Thoracic aorta (tissue), 2 donors: ENCODE measurements at regions not wholly inside any gene's neighbourhood (a gene's known extent, or its start where the extent isn't known, plus 50 kb on each side); places are given as distances from the start of the nearest gene placed in this dataset.

Experiments
- ATAC-seq: fragments of 150-250 bp; one replicate; pipeline ENCODE4 v1.8.0; 2017; ENCODE audit warnings: low read depth; ENCODE audit not compliant: insufficient number of reproducible peaks, low FRiP score
- DNase-seq: peaks from one replicate; pipeline ENCODE4 v3.0.0-alpha.2; 2020; ENCODE audit warnings: low spot score
- H3K27ac ChIP-seq, 2 donors: fragments of 200-600 bp; sonication (generic); 1 replicate in 1 of 2; 2 replicates in 1 of 2; pipeline ENCODE4 v1.5.1; 2016; ENCODE audit warnings: mild to moderate bottlenecking in 2 of 2, moderate library complexity in 2 of 2
- H3K27me3 ChIP-seq: fragments of 200-600 bp; sonication (generic); replicated peaks from 2 replicates; pipeline ENCODE4 v1.6.0; 2016; ENCODE audit warnings: mild to moderate bottlenecking; ENCODE audit not compliant: insufficient read depth
- H3K36me3 ChIP-seq: fragments of 200-600 bp; sonication (generic); one replicate; pipeline ENCODE4 v1.5.1; 2016
- H3K4me1 ChIP-seq, 2 donors: fragments of 200-600 bp; sonication (generic); 1 replicate in 1 of 2; 2 replicates in 1 of 2; pipeline versions ENCODE4 v1.5.1 to v1.6.0; 2016; ENCODE audit warnings: low read depth in 2 of 2, mild to moderate bottlenecking in 1 of 2; ENCODE audit not compliant: control insufficient read depth in 1 of 2
- H3K4me3 ChIP-seq: fragments of 200-600 bp; sonication (generic); 2 replicates; pipeline ENCODE4 v1.5.1; 2016; ENCODE audit warnings: mild to moderate bottlenecking
- H3K9me3 ChIP-seq: fragments of 200-600 bp; sonication (generic); 2 replicates; pipeline ENCODE4 v1.5.1; 2016
- CTCF ChIP-seq: fragments of 200-600 bp; sonication (generic); IDR thresholded peaks from one replicate; pipeline ENCODE4 v1.5.1; 2019; ENCODE audit warnings: antibody characterized with exemption

- Histone ChIP-seq H3K4me3 (no peak overlapping the region), H3K9me3 (no peaks in the 10 kb centered on the region), H3K36me3 (no peaks in the 10 kb centered on the region), H3K27ac (no peak overlapping the region), H3K27me3 (no peaks in the 10 kb centered on the region), H3K4me1 (peaks cover 0 to 17% of the 10 kb centered on the region in 2 donors)
- no peak for TF ChIP-seq CTCF
- no peak for ATAC-seq
- no peak for DNase-seq
Observed at GRCh38 chr7:42694894-42695507, 216.9 kb downstream of the C7orf25 start.

DNA sequence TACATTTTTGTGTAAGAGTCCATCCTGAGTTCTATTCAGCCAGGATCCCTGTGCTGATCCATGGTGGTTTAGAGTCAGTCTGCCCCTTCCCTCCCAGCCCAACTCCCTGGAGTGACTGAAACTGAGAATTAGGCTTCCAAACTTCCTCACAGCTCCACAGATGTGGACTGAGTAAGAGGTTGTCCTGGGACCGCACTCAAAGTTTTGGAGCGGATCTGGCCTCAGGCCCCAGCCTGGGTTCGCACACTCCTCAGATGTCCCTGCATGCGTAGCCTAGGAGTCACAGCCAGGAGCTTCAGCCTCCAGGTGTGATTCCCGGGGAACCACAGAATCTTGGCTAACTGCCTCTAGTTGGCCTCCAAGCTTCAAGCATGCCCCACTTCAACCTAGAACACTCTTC lies 218.1 kb downstream of the C7orf25 start:
- ATAC-seq, result no peak
- TF ChIP-seq CTCF, result no peak
- no peak overlapping the region for H3K27ac ChIP-seq

GRCh38 chr7:42692621-42693020 lies 219.2 kb downstream of the C7orf25 start:
- Histone ChIP-seq H3K36me3 (no peaks in the 10 kb centered on the region), H3K4me3 (no peak overlapping the region), H3K27me3 (no peaks in the 10 kb centered on the region), H3K27ac (no peak overlapping the region), H3K4me1 (peaks cover 0 to 11% of the 10 kb centered on the region in 2 donors), H3K9me3 (no peaks in the 10 kb centered on the region)
- DNase-seq (no peak), ATAC-seq (no peak)
- no peak for TF ChIP-seq CTCF

More for the DNA sequence above, 218.1 kb downstream of the C7orf25 start:
- Histone ChIP-seq H3K4me1 (peaks cover 0 to 11% of the 10 kb centered on the region in 2 donors), H3K4me3 (no peak overlapping the region), H3K36me3 (no peaks in the 10 kb centered on the region), H3K9me3 (no peaks in the 10 kb centered on the region), H3K27me3 (no peaks in the 10 kb centered on the region)
- DNase-seq, result no peak

DNA sequence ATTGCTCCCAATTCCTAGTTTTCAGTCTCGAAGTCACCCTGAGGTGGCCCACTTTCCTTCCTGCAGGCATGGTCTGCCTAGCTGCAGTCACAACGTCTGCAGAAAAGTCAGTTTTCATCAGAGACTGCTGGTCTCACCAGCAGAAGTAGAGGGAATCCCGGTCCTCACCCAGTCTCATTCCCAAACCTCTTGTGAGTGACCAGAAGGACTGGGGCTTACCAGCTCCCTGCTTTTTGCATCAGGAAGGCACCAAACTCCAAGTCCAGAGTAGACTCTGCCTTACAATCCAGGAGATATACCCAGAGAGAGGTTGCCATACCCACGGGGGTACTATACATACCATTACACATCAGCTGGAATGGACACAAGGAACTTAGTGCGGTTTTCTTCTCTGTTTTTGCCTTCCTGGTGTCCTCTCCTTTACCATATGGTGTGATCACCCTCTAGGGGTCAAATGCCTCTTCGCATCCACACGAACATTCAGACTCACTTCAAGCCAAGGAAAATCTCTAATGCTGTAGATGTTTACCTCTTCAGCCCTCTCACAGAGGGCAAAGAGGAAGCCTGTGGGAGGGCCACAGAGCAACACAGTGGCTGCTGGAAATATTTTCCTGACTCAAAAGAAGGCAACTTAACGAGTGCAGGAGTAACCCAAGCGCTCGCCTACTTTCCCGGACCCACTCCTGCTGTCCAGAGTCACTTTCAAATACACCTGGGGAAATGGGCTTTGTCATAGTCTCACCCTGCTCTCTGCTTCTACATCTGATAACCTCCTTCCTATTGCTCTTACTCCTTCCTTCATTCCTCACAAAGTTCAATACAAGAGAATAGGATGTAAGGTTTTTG lies 220.9 kb downstream of the C7orf25 start:
- DNase-seq, result no peak

More for the DNA sequence above, 220.9 kb downstream of the C7orf25 start:
- Histone ChIP-seq H3K9me3 (no peaks in the 10 kb centered on the region), H3K27ac (no peak overlapping the region), H3K27me3 (no peaks in the 10 kb centered on the region), H3K4me1 (peaks cover 0 to 11% of the 10 kb centered on the region in 2 donors), H3K36me3 (no peaks in the 10 kb centered on the region), H3K4me3 (no peak overlapping the region)
- no peak for ATAC-seq
- TF ChIP-seq CTCF, result peak; percentile 37
